GM18520 (cell line): ENCODE measurements at regions not wholly inside any gene's neighbourhood (a gene's known extent, or its start where the extent isn't known, plus 50 kb on each side); places are given as distances from the start of the nearest gene placed in this dataset.
"Not testable (repeated sequence)": the region's sequence is repeated elsewhere in the genome, so short reads cannot be mapped to it uniquely, and the experiment has no call there.

Source experiments
- ATAC-seq: cut with Tn5 transposase; IDR thresholded peaks from one replicate; pipeline ENCODE4 v1.9.1; 2021; ENCODE audit not compliant: unreplicated experiment

DNA sequence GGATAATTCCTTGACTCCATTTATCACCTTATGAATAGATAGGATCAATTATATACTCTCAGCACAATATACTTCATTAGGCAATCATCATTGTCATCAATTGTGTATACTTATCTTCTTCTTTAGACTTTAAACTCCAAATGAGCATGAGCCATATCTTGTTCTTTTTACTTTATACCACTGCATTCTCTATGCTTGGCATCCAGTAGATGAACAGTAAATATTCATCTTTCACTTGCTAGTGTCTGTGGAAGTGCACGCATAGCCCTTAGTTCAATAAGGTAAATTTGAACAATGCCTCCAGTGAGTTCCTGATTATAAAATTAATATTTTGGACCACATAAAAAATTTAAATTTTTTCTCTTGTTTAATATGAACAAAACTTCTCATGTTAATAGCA is 172.3 kb upstream of the SPRY2 start:
- no peak for ATAC-seq

- ATAC-seq: no peak
These were observed 169.8 kb upstream of the SPRY2 start for GRCh38 chr13:80510686-80511085.

GRCh38 chr13:80509264-80509663 is 168.3 kb upstream of the SPRY2 start:
- ATAC-seq: no peak

DNA sequence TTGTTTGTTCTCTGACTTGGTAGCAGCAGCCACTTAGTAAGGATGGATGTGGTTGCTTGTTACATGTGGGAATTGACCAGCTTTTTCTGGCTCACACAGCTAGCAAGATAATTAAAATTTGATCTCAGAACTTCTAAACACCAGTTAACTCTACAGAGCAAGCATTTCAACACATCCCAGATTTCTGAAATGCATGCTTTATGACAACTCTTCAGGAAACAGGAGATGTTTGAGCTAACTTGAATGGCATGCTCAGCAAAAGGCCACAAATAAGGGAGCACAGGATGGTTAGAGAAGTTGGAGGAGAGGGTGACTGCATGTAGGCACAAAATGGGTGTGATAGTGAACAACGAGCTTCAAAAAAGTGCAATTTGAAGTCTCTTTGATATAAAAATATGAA is 167.1 kb upstream of the SPRY2 start:
- ATAC-seq: no peak

GRCh38 chr13:80504453-80504852 is 163.5 kb upstream of the SPRY2 start:
- ATAC-seq: no peak

GRCh38 chr13:80502359-80502758 is 161.4 kb upstream of the SPRY2 start:
- no peak for ATAC-seq

DNA sequence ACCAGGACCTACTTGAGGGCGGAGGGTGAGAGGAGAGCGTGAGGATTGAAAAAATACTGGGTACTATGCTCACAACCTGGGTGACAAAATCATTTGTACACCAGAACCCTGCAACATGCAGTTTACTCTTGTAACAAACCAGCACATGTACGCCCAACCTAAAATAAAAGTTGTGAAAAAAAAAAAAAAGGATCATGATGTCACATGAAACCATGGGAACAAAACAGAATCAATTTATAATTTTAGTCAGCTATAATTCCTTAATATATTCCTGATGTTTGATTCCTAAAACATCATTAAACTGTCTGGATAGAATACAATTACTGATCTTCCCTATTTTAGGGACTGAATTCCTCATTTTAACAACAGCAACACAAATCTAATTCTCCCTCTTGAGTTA is 160.6 kb upstream of the SPRY2 start:
- no peak for ATAC-seq

- ATAC-seq: no peak
These were observed 158.8 kb upstream of the SPRY2 start for GRCh38 chr13:80499536-80500290.

GRCh38 chr13:80498433-80498832 is 157.5 kb upstream of the SPRY2 start:
- no peak for ATAC-seq

- no peak for ATAC-seq
These were observed 157.1 kb upstream of the SPRY2 start for GRCh38 chr13:80497978-80498377.

DNA sequence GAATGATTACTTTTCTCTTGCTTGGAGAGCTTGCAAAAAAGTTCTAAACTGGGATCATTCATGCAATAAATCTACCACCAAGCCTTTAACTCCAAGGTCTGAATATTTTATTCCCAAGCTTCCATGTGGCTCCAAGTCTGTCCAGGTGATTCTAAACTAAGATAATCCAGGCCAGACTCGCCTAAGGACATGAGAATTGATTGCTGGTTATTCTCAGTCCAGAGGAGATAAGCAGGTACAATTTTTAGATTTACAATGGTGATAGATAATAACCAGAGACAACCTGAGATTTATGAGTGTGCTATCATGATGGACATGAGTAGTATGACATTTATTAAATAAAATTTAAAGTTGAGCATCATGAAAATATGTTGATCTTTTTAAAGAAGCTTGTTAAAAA is 156.5 kb upstream of the SPRY2 start:
- ATAC-seq: no peak

- ATAC-seq: no peak
These were observed 155.9 kb upstream of the SPRY2 start for GRCh38 chr13:80496721-80497397.

DNA sequence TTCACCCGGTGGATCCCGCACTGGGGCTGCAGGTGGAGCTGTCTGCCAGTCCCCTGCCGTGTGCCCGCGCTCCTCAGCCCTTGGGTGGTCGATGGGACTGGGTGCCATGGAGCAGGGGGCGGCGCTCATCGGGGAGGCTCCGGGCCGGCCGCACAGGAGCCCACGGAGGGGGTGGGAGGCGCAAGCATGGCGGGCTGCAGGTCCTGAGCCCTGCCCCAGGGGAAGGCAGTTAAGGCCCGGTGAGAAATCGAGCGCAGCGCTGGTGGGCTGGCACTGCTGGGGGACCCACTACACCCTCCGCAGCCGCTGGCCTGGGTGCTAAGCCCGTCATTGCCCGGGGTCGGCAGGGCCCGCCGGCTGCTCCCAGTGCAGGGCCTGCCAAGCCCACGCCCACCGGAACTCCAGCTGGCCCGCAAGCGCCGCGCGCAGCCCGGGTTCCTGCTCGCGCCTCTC is 149.6 kb upstream of the SPRY2 start:
- ATAC-seq: not testable (repeated sequence)

DNA sequence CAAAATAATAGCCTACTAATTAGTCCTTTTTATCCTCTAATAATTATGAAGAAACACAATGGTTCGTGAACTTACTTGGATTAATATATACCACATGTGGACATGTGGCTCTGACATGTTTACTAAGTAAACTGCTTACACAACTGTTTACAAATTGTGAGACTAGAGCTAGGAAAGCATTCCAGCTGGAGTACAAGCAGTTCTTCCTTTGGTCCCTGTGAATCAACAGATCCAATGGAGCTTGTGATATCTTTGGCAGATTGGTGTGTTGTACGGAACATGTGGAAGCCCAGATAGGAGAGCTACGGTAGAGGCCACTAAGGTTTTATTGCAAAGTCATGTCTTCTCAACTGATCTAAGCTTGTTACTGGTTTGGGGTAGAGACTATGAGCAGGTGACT is 145.5 kb upstream of the SPRY2 start:
- ATAC-seq: no peak

DNA sequence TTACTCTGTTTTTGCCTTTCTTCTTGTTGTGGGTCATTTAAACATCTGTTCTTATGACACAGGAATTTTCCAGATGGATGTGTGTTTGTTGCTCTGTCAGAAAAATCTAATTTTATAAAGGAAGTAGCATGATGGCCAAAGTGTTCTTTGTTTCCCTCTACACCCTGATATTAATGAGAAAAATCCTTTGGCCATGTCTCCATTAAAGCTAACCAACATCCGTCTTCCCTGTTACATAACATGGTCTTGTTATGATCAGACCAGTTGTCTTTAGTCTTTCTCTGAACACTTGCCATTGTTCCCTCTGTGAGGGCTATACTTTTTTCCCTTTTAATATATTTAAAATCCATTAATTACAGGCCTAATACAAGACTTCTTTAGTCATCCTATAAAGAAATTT is 142.2 kb upstream of the SPRY2 start:
- no peak for ATAC-seq

- no peak for ATAC-seq
These were observed 140.7 kb upstream of the SPRY2 start for GRCh38 chr13:80481588-80481987.

- peak; percentile 84 for ATAC-seq
These were observed 136.9 kb upstream of the SPRY2 start for GRCh38 chr13:80477661-80478443.

- no peak for ATAC-seq
These were observed 136.0 kb upstream of the SPRY2 start for GRCh38 chr13:80476953-80477352.

DNA sequence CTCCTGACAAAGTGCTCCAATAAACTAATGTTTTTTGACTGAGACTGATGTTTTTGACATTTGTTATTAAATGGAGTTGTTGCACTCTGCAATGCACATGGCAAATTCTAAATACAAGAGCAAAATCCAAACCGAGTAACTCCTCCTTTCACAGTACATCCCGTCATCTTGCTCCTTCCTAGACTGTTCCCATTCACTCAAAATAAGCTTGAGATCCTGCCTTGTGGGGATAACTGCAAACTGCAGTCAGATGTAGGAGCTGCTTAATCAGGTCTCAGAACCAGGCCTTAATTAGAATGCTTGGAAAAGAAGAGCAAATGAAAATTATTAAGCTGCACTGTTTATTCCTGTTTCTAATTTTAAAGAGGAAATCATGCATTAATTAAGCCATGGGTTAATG is 134.8 kb upstream of the SPRY2 start:
- ATAC-seq: no peak

GRCh38 chr13:80473695-80474094 is 132.8 kb upstream of the SPRY2 start:
- ATAC-seq: no peak

DNA sequence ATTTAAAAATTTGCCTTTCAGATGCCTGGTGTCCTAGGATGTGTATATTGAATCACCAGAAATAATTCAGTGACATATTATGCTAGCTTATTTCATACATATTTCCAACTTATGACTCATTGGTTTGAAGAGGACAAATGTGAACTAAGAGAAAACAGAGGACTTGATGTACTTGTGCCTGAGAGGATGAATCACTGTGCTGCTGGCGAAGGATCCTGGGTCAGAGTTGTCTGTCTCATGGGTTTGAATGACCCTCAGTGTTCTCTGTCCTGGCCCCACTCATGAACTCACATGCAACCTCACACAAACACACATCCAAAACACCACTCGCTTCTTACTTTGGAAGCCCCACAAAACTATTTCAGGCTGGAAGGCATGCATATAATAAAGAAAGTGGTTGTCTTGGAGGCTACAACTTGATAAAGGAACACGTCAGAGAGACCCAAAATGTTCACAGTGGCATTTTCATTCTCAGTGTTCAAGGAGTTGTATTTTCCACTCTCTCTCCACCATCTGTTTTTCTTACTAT is 129.0 kb upstream of the SPRY2 start:
- ATAC-seq: no peak
